Kasumi-1 (cell line): ENCODE measurements at regions not wholly inside any gene's neighbourhood (a gene's known extent, or its start where the extent isn't known, plus 50 kb on each side); places are given as distances from the start of the nearest gene placed in this dataset.
A peak's percentile ranks its signal among the peaks of the same experiment; 100 is the strongest.
"Not testable (repeated sequence)": the region's sequence is repeated elsewhere in the genome, so short reads cannot be mapped to it uniquely, and the experiment has no call there.

ENCODE experiments used
- DNase-seq, 2 experiments: peaks; one replicate each; lab custom pipeline; 2025; lab: John Stamatoyannopoulos, UW

DNA sequence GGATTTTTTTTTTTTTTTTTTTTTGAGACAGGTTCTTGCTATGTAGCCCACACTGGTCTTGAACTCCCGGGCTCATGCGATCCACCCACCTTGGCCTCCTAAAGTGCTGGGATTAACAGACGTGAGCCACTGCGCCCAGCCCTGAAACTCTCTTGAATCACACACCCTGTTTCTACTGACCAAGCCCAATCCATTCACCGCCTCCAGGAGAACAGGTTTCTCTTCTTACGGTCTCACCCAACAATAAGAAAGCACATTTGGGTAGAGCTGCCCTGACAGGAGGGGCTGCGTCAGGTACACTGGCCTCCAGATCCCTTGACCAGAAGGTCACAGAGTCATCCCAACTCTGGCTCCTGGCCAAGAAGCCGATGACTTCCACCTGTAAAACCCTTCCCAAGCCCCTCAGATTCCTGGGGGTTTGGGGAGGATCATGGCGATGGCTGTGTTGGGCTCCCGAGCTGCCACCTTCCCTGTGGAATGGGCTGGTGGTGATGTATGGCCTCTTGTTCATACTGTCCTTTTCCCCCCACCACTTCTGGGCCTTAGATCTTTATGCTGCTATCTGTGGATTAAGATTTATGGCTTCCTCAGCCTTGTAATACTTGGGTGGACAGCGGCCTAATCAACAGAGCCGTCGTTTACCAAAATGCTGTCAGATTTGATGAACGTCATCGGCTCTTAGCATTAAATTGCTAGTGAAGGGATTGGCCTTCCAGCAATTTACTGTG lies 89.1 kb downstream of the KATNIP start:
- no peak for DNase-seq

DNA sequence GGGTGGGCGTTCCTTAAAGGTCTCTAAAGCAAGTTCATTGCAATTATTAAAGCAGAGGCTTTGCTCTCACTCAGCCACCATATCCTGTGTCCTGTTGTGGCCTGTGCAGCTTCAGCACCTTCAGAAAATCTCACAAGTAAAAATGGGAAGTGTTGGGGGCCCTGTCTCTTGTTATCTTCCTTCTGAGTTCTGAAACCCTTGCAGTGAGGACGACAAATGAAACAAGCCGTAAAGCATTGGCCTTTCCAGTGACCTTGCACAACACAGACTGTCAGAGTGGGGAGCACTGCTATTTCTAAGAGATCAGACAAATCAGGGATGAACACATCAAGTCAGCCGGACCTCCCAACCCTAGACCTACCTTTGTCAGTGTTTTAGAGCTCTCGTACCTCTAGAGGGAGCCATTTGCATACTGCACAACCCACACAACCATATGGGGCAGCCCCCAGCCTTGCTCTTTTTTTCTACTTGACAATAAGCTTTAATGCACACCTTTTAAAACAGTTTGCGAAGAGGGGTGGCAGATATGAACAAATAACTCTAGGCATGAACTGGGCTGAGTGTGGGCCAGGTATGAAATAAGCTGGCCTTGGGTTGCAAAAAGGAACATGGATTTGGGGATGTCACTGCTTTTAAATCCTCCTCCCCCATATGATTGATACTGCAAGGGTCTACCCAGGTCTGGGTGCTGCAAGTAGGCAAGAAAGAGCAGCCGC lies 89.8 kb downstream of the KATNIP start:
- DNase-seq: peak; percentile 13 to 26

DNA sequence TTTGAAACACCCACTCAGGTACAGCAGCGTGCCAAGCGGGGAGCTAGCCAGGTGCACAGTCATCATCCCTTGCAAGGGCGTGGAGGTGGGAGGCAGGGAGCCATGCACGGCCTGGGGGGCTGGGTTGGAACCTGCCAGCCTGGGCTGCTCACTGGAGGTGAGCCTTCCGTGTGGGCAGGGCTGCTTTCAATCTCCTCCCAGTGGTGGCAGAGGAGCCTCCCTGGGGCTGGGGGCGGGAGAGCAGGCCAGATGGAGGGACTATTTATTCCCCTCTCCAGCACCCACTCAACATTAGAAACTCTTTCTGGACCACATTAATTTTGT lies 90.3 kb downstream of the KATNIP start:
- no peak for DNase-seq

DNA sequence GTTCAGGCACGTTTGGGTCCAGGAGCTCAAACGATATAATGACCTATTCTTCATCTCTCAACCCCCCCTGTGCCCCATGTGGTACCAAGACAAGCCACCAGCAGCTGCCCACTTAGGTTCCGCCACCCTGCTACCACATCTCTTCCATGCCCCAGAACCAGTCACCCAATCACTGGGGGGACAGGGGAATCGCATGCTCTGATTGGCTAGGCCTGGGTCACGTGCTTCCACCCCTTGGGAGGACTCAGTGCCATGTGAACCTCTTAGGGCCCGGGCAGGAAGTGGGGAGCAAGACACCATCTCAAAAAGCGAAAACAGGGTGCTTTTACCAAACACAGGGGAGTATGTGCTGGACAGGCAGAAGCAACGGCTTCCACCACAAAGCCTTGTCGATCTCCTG lies 91.3 kb downstream of the KATNIP start:
- DNase-seq: no peak

DNA sequence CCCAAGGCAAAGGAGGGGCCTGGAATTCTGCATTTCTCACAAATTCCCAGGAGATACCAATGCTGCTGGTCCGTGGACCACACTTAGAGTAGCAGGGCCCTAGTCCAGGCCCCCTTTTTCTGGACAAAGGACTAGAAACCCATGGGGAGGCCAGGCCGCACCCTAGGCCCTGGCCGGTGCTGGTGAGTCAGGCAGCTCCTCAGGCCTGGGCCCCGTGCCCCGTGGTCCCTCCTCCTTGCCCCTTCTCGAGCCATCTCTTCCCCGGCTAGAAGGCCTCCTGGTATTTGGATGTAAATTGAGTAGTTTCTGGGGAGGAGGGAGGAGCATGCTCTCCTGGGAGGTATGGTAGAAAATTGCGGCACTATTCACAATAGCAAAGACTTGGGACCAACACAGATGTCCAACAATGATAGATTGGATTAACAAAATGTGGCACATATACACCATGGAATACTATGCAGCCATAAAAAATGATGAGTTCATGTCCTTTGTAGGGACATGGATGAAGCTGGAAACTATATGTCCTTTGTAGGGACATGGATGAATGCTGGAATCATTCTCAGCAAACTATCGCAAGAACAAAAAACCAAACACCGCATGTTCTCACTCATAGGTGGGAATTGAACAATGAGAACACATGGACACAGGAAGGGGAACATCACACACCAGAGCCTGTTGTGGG lies 91.9 kb downstream of the KATNIP start:
- not testable (repeated sequence) for DNase-seq

DNA sequence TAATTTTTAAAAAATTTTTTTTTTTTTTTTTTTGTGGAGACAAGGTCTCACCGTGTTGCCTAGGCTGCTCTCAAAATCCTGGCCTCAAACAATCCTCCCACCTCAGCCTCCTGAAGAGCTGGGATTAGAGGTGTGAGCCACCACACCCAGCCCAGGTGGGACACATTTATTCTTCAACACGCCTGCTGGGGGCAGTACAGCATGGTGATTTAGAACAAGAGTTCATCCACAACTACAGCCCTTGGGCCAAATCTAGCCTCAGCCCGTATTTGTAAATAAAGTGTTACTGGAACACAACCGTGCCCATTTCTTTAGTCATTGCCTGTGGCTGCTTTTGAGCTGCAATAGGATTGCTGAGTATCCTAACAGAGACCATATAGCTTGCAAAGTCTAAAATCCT lies 92.8 kb downstream of the KATNIP start:
- peak in 1 of 2 experiments; percentile 6 for DNase-seq

DNA sequence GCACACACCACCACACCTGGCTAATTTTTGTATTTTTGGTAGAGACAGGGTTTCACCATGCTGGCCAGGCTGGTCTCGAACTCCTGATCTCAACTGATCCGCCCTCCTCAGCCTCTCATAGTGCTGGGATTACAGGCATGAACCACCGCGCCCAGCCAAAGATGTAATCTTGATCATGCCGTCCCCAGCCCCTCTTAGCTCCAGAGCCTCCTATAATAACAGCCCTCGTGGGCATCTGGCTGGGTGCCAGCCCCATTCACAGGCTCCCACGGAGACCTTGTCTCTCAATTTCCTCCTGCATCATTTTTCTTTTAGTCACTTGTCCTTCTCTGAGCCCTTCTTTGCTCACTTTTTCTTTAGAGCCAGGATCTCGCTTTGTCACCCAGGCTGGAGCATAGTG lies 94.2 kb downstream of the KATNIP start:
- DNase-seq: no peak

DNA sequence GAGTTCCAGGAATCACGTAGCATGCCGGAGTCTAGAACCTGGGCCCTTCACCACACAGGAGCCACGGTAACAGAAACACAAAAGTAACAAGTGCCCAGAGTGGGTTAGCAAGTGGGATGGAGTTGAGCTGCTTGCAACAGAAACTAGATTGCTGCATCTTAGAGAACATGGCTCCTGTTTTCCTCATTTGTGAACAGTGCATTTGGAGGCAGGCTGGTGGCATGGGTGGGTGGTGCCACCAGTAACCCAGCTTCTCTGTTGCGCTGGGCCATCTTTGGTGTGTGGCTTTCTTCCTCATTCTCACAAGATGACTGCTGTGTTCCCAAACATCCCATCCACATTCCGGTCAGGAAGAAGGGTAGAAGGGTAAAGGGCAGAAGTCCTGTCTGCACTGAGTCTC lies 95.5 kb downstream of the KATNIP start:
- no peak for DNase-seq

DNA sequence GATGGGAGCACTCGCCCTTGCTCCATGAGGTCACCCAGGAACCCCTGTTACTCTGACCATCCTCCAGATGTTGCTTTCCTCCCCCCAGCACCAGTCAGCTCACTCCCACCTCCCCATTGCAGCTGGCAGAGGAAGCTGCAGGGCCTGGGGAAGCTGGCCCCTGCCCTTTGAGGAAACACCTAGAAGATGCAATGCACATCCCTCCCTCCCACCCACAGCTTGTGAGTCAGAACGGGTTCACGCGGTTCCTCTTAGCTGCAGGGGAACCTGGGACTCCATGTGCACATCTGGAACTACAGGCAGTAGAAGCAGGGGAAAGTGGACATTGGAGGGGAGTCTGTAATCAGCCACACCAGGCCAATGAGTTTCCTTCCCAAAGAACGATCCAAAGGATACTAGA lies 96.9 kb downstream of the KATNIP start:
- DNase-seq: peak; percentile 3 to 9

DNA sequence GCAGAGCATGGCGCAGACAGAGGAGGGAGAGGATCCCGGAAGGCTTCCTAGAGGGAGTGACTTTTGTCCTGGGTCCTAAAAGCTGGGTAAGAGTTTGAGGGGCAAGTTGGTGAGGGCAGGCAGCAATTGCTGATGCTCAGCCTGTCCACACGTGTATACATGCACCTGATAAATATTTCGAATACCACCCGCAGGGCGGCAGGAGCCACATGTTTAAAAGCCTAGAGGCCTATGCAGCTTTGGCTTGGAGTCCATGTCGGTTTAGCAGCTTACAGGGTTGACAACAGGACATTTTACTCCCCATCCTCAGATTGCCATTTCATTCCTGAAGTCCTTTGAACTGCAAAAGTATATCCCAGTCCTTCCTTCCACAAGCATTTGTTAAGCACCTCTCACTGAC lies 99.1 kb downstream of the KATNIP start:
- no peak for DNase-seq

DNA sequence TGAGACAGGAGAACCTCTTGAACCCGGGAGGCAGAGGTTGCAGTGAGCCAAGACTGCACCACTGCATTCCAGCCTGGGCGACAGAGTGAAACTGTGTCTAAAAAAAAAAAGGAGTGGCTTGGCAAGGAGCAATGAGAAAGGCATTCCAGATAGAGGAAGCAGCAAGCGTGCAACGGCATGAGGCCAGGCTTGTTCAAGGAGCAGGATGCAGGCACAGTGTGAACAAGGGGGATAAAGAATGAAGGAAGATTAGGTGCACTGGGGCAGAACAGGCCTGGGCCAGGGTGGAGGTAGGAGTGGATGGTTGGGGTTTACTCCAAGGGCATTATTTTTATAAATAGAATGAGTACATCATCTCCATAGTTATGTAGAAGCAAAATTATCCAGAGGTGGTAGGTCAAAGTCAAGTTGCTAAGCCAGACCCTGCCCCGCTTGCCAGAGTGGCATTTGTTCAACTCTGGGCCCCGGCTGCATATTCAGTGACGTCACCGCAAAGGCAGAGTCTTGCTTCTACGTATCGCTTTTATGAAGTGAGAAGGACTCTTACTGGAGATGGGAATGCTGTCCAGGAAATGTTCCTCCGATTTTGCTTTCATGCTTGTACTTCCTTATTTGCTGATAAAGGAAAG lies 100.2 kb downstream of the KATNIP start:
- DNase-seq: no peak

DNA sequence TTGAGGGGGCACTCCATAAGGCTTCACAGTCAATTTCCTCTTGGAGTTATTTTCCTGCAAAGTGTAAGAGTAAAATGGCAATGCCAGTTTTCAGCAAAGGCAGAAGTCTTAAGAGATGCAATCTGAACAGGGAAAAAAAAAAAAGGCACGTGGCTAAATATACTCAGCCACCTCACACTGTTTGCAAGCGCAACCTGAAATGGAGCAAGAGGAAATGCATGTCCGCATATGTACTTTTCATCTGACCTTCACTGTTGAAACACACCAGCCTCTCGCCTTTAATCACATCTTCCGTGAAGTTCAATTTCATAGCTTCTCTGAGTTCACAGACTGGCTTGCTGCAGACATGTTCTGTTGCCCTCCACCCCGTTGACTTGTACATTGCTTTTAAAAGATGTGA lies 101.4 kb downstream of the KATNIP start:
- no peak for DNase-seq

DNA sequence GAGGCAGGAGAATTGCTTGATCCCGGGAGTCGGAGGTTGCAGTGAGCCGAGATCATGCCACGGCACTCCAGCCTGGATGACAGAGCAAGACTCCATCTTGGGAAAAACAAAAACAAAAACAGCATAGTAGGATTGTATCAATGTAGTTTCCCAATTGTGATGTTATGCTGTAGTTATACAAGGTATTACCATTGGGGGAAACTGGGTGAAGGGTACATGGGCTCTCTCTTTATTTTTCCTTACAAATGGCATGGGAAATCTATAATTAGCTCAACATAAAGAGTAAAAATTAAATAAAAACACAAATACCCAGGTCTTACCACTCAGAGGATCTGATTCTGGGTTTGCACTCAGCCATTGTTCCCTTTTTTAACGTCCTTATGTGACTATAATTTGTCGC lies 107.9 kb downstream of the KATNIP start:
- no peak for DNase-seq

DNA sequence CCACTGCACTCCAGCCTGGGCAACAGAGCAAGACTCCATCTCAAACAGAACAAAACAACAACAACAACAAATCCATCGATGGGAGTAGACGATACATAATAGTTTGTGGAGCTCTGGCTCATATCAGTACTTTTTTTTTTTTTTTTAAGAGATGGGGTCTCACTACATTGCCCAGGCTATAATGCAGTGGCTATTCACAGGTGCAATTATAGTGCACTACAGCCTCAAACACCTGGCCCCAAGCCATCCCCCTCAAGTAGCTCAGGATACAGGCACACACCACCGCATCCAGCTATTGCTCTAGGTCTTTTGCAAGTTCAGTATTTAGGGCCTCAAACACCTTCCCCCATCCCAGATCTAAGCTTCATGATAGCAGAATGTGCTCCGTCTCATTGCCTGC lies 110.6 kb downstream of the KATNIP start:
- no peak for DNase-seq

DNA sequence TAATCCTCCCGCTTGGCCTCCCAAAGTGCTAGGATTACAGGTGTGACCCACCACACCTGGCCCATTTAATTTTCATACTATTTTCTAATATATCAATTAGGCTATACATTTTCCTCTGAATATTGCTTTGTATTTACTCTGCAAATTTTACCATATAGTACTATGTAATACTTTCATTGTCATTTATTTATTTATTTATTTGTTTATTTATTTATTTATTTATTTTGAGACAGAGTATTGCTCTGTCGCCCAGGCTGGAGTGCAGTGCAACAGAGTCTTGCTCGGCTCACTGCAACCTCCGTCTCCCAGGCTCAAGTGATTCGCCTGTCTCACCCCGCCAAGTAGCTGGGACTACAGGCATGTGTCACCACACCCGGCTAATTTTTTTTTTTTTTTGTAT lies 113.3 kb downstream of the KATNIP start:
- not testable (repeated sequence) for DNase-seq

DNA sequence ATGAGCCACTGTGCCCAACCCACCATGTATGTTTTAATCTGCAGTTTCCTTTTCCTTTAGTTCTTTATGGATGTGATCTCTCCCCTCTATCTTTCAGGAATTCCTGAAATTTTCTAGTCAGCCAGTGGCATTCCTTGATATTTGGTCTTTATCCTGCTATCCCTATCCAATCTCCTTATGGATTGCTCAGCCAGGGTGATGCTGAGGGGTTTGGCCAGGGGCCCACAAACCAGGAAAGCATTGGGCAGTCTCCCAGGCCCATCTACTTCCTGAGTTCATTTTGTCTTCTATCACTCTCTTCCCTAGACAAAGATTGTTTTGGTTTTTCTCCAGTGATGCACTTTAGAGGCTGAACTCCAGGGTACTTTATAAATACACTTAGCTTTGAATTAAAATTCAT lies 115.9 kb downstream of the KATNIP start:
- no peak for DNase-seq

DNA sequence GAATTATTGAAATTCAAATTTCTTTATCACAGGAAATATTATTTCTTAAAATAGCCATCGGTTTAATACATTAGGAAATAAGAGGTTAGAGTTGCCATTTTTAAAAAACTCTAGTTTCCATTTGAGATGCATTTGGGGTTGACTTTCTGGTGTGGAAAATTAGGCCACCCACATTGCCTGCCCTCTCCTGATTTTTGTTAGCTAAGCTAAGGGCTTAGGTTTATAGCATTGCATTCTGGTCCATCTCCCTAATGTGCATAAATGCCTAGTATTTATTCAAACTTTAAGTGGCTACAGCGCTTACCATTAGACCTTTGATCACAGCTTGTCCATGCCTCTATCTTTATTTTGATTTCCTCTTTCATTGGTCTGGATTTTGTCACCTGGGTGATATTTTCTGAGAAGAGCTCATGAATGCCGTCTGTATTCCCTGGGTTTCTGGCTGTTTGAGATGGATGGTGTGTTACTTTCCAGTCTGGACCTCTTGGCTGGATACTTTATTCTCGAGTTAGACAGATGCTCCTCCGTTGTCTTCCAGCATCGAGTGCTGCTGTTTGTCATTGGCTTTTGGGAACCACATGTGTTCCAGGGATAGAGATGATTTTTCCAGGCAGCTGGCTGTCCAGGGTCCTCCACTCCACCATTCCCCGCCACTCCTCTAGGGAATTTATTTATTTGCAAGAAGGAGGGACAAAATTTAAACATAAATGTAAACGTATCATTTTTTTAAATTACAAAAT lies 120.3 kb downstream of the KATNIP start:
- no peak for DNase-seq

DNA sequence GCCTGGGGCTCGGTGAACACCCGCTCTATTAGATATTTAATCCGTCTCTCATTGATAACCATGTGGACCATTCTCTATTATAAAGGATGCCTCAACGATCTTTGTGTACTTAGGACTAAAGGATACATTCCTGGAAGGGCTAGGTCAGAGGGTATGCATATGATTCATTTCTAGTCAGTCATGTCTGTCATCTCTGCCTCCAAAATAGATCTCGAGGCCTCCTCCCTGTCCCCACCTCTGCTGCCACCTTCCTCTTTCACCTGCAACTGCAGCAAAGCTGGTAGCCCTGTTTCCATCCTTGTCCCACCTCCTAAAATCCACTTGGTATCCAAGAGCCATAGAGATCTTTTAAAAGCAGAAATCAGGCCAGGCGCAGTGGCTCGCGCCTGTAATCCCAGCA lies 121.5 kb downstream of the KATNIP start:
- DNase-seq: no peak

DNA sequence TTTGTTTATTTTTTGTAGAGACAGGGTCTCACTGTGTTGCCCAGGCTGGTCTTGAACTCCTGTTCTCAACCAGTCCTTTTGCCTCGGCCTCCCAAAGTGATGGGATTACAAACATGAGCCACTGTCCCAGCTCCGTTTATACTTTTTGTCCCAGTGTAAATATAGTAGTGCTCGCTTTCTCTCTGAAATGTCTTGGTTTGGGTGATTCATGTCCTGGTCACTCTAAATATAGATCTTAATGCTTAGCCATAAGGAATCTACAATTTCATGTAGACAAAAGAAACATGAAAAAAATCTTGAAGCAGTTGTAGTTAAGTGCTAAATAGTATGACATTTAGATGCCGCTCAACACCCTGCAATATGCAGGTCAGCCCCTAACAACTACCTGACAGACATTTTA lies 126.9 kb downstream of the KATNIP start:
- no peak for DNase-seq

DNA sequence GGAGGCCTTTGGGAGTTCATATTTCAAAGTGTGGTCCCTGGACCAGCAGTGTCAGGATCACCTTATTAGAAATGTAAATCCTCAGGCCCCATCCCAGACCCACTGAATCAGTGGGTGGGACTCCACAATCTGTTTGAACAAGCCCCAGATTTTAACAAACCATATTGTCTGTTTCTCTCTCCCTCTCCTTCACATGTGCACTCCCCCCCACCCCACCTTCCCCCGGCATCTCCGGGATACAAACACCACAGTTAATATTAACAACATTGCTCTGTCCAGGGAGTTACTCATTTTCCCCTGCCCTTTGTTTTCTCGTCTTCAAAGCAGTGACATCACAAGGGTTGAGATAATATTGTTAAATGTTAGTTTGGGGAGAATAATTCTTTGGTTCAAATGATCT lies 127.3 kb downstream of the KATNIP start:
- DNase-seq: no peak

DNA sequence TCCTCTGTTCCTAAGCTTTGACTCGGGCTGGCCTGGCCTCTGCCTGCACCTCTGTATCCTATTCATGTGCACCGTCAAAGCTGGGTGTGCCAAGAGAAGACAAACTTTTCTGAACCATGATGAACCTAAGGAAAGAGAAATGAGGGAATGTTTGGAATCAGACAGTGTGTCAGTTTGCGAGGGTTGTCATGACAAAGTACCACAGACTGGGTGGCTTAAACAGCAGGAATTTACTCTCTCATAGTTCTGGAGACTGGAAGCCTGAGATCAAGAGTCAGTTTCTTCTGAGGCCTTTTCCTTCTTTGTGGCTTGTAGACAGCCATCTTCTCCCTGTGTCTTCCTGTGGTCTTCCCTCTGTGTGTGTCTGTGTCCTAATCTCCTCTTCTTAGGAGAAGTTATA lies 129.0 kb downstream of the KATNIP start:
- no peak for DNase-seq

DNA sequence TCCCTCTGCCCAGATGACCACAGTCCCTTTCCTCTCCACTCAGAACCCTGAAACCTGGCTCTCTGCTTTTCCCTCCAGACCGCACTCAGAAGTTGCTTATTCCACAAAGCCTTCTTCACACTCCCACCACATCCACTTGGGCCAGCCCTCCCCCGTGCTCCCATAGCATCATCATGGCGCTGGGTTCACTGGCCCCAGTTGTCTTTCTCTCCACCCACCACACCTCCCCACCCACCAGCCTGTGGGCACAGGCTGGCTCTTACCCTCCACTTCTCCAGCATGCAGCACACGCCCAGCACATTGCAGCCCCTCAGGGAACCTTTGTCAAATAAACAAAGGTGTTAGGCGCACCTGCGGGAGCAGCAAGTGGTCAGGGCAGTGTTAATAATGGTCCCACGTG lies 130.0 kb downstream of the KATNIP start:
- no peak for DNase-seq
